ENCODE measurements at regions not wholly inside any gene's neighbourhood (a gene's known extent, or its start where the extent isn't known, plus 50 kb on each side); places are given as distances from the start of the nearest gene placed in this dataset.

DNA sequence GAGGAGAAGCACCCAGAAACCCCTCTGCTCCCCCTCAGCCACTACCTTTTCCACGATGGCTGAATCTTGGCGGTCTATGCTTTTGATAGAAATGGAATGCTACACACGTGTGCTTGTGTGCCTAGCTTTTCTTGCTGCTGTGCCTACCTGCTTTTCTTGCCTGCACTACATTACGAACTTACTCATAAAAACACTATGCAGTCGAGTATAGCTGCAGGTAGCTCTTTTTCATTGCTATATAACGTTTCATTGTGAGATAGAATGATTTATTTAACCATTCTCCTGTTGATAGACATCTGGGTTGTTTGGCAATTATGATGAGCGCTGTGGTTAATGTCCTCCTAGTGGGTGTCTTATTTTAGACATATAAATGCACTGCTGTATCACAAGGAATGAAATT, 67.9 kb upstream of the NCOR2 start:
- DNase-seq = no peak
- Histone ChIP-seq H3K9me3 (peaks cover 0 to 5% (median 0%) of the 10 kb centered on the region in 3 donors), H3K4me3 (no peak overlapping the region), H3K36me3 (no peaks in the 10 kb centered on the region), H3K4me1 (peaks cover 17 to 74% (median 37%) of the 10 kb centered on the region in 3 donors), H3K27ac (peak overlapping the region in 2 of 4 donors; percentile 18 to 20), H3K27me3 (peaks cover 0 to 20% (median 0%) of the 10 kb centered on the region in 4 donors)
- TF ChIP-seq, protein P1, sequence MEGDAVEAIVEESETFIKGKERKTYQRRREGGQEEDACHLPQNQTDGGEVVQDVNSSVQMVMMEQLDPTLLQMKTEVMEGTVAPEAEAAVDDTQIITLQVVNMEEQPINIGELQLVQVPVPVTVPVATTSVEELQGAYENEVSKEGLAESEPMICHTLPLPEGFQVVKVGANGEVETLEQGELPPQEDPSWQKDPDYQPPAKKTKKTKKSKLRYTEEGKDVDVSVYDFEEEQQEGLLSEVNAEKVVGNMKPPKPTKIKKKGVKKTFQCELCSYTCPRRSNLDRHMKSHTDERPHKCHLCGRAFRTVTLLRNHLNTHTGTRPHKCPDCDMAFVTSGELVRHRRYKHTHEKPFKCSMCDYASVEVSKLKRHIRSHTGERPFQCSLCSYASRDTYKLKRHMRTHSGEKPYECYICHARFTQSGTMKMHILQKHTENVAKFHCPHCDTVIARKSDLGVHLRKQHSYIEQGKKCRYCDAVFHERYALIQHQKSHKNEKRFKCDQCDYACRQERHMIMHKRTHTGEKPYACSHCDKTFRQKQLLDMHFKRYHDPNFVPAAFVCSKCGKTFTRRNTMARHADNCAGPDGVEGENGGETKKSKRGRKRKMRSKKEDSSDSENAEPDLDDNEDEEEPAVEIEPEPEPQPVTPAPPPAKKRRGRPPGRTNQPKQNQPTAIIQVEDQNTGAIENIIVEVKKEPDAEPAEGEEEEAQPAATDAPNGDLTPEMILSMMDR (IDR thresholded peaks at IDR 0.05) = no peak
- TF ChIP-seq POLR2A (IDR thresholded peaks at IDR 0.05) = no peak
- WGBS, 2 donors = 83 to 88% methylated on average over 7 of the region's 7 CpGs
- intact Hi-C loops (cut with DNase I) = no loop called here

DNA sequence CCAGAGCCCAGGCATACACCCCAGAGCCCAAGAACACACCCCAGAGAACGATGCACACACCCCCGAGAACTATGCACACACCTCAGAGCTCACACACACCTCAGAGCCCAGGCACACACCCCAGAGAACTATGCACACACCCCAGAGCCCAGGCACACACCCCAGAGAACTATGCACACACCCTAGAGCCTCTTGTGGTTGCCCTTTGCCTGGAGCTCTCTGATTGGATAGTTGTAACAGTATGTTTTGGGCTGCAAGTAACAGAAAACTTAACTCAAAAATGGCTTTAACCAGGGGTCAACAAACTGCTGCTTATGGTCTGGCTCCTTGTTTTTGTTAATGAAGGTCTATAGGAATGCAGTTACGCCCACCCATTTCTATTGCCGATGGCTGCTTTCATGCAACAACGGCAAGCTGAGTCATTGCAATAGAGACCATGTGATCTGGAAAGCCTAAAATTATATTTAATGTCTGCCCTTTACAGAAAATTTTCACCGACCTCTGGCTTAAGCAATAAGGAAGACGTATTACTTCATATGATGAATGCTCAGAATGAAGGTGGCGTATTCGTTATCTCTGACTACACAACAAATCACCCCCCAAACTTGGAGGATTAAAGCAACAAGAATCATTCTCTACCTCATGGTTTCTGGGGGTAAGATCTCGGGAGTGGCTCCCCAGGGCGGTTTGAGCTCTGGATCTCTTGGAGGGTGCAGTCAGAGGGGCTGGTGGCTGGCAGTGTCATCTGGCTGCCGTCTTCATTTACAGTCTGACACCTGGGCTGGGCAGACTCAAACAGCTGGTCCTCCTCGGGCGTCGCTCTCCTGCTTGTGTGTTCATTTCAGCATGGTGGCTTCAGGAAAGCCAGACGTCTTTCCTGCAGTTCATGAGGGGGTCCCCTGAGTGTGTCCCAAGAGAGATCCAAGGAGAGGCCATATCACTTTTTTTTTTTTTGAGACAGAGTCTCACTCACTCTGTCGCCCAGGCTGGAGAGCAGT, 66.3 kb upstream of the NCOR2 start:
- no peak overlapping the region for H3K4me3 ChIP-seq
- H3K4me1 ChIP-seq = peaks cover 12 to 58% (median 28%) of the 10 kb centered on the region in 3 donors
- 36 to 48% methylated on average over 11 to 12 of the region's 17 CpGs for WGBS, 2 donors
- intact Hi-C loops (cut with DNase I) = no loop called here
- no peak for TF ChIP-seq POLR2A (IDR thresholded peaks at IDR 0.05)
- TF ChIP-seq, protein P1 (IDR thresholded peaks at IDR 0.05) = no peak
- no peak for DNase-seq
- H3K27me3 ChIP-seq = peaks cover 0 to 8% (median 0%) of the 10 kb centered on the region in 4 donors
- peaks cover 0 to 5% (median 0%) of the 10 kb centered on the region in 3 donors for H3K9me3 ChIP-seq
- peak overlapping the region in 3 of 4 donors; percentile 58 to 69 (median 58) for H3K27ac ChIP-seq
- H3K36me3 ChIP-seq = no peaks in the 10 kb centered on the region

DNA sequence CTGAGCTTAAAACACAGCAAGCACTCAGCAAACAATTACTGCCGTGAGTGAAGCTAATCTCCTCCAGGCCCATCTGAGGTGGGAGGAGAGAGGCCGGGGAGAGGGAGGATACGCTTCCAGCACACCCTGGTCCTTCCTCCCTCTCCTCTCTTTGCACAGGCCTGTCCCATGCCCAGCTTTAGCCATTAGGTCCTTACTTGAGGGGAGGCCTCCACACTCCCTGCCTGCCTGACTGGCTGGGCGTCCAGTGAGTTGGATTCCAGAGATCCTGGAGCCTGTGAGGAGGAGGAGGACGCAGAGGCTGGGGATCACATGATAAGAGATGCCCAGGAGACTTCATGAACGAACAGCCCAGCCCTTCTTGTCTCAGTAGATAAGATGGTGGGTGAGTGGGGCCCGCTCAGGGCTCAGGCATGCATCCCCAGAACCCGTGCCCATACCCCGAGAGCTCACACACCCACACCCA, 65.1 kb upstream of the NCOR2 start:
- peak overlapping the region in 3 of 4 donors; percentile 58 to 69 (median 58) for H3K27ac ChIP-seq
- intact Hi-C loops (cut with DNase I) = no loop called here
- H3K27me3 ChIP-seq = no peaks in the 10 kb centered on the region
- no peaks in the 10 kb centered on the region for H3K36me3 ChIP-seq
- no peak for DNase-seq
- TF ChIP-seq, protein P1 (IDR thresholded peaks at IDR 0.05) = no peak
- no peak for TF ChIP-seq POLR2A (IDR thresholded peaks at IDR 0.05)
- WGBS, 2 donors = 67 to 72% methylated on average over 3 to 6 of the region's 9 CpGs
- H3K9me3 ChIP-seq = peaks cover 0 to 5% (median 0%) of the 10 kb centered on the region in 3 donors
- H3K4me1 ChIP-seq = peaks cover 8 to 52% (median 23%) of the 10 kb centered on the region in 3 donors
- no peak overlapping the region for H3K4me3 ChIP-seq

DNA sequence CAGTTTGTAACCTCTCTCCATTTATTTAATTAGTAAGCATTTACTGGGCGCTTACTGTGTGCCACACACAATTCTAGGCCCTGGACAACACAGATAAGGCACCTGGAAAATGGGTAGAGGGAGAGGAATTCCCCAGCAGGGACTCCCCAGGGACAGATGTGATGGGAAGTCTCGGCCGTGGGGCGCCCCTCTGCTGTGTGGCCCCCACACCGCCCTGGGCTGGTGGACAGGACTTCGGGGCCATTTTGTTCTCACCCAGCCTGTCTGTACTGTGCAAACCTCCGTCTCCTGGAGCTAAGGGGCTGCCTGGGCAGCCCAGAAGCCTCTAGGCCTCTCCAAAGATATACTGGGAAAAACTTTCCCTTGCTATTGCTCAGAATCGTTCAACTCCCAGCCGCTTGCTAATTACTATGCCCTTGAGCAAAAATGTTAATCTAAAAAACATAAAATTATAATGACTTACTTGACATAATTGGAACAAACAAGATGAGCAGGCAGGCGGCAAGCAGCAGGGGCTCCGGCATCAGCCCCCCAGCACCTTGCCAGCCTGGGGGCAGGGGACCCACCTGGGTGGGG, 64.4 kb upstream of the NCOR2 start:
- no peak for DNase-seq
- Histone ChIP-seq H3K36me3 (no peaks in the 10 kb centered on the region), H3K4me3 (no peak overlapping the region), H3K9me3 (peaks cover 0 to 5% (median 0%) of the 10 kb centered on the region in 3 donors), H3K4me1 (peaks cover 9 to 52% (median 25%) of the 10 kb centered on the region in 3 donors), H3K27ac (peak overlapping the region in 3 of 4 donors; percentile 58 to 69 (median 58)), H3K27me3 (no peaks in the 10 kb centered on the region)
- TF ChIP-seq, protein P1 (IDR thresholded peaks at IDR 0.05) = no peak
- no peak for TF ChIP-seq POLR2A (IDR thresholded peaks at IDR 0.05)
- 78 to 82% methylated on average over 10 to 11 of the region's 11 CpGs for WGBS, 2 donors
- intact Hi-C loops (cut with DNase I) = no loop called here
